GM20000 (cell line): ENCODE measurements at regions not wholly inside any gene's neighbourhood (a gene's known extent, or its start where the extent isn't known, plus 50 kb on each side); places are given as distances from the start of the nearest gene placed in this dataset.

Experiments
- DNase-seq: peaks from one replicate; pipeline ENCODE4 v3.0.0; 2012; ENCODE audit warnings: low spot score
- TF ChIP-seq, protein P1 (sequence below): IDR thresholded peaks from 2 replicates; pipeline ENCODE4 v1.5.1; 2012; ENCODE audit warnings: mild to moderate bottlenecking, control low read depth; ENCODE audit errors: extremely low read depth, missing control alignments

DNA sequence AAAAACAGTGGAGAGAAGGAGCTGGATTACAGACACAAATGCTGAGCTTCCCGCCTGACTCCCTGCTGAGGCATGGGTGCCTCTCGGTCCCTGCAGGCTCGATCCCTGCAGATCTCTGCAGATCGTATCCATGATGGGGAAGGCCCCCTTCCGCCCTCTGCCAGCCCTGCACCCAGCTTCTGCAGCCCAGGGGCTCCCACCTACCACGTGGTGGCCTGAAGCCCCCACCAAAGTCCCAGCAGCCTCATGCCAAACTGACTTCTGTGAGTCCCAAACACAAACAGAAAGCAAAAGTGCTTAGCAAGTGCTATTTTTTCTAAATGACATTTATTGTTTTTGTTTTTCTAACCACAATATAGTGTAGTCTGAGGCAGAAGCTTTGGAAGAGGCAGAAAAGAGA is 127.1 kb upstream of the CHST15 start:
- TF ChIP-seq, protein P1, sequence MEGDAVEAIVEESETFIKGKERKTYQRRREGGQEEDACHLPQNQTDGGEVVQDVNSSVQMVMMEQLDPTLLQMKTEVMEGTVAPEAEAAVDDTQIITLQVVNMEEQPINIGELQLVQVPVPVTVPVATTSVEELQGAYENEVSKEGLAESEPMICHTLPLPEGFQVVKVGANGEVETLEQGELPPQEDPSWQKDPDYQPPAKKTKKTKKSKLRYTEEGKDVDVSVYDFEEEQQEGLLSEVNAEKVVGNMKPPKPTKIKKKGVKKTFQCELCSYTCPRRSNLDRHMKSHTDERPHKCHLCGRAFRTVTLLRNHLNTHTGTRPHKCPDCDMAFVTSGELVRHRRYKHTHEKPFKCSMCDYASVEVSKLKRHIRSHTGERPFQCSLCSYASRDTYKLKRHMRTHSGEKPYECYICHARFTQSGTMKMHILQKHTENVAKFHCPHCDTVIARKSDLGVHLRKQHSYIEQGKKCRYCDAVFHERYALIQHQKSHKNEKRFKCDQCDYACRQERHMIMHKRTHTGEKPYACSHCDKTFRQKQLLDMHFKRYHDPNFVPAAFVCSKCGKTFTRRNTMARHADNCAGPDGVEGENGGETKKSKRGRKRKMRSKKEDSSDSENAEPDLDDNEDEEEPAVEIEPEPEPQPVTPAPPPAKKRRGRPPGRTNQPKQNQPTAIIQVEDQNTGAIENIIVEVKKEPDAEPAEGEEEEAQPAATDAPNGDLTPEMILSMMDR = no peak
- DNase-seq = peak; percentile 26

DNA sequence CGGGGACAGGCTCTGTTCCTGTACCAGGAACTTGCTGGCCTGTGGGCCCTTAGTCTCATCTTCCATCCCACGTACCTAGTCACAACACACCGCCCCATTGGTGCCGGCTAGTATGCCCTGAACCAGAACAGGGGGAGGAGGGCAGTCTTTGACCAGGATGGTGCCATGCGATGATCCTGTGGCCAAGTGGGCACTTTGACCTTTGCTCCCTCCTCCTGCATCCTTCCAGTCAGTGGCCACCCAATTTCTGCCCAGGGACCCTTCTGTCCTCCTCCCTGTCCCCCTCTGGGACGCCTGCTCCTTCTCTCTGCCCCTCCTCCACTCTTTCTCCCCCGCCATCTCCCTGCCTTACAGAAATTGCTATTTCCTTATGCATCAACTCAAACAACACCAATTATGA is 126.3 kb upstream of the CHST15 start:
- DNase-seq = no peak
- TF ChIP-seq, protein P1 = no peak

DNA sequence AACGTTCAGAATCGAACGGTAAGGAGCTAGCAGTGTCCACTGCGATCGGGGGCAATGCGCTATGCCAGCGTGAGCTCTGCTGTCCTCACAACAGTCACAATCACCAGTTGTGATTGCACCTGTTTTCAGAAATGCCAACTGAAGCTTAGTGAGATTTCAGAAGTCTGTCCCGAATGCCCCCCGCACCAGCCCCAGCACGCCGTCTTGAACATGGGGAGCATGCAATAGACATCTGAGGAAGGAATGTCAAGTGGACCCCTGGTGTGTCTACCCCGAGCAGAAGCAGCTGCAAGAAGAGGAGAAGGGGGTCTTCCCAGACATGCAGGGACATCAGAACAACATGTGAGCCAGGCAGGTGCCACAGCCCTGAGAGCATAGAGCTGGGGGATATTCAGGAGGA is 125.7 kb upstream of the CHST15 start:
- TF ChIP-seq, protein P1 = no peak

DNA sequence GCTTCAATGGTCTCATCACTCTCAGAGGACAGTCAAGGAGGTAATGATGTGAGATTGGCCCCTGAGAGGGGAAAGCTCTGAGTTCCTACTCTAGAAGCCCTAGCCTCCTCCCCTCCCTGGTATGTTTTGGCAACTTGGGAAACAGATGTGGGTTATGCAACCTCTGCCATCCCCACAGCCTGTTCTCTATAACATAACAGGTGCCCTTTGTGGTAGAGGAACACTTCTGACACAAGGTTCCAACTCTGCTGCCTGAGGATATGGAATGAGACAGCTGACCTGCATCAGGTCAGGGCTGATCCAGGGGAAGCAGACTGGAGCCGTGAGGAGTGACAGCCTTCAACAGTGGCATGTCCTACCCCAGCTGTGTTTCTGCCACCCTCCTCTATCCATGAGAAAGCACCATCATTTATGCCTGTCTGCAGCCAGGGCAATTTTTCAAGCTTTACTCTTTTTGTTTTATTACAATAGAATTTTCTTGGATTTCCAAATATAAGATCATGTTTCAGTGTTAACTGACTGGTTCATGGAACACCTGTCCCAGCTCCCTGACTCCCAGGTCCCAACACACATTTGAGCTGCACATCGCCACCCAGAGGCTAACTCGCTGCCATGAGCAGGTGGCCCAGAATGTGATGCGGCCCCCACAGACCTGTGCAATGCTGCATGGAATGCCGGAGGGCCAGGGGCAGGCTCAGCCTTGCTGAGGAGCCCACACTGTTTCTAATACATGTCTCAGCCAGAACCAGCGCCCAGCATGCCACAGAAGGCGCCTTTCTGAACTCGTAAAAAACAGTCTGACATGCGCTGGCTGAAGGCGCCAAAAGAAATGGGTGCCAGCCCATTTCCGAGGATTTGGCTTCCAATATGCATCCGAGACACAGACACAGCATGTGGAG is 124.8 kb upstream of the CHST15 start:
- DNase-seq = no peak
- TF ChIP-seq, protein P1 = no peak

More for the DNA sequence above, 125.7 kb upstream of the CHST15 start:
- no peak for DNase-seq

DNA sequence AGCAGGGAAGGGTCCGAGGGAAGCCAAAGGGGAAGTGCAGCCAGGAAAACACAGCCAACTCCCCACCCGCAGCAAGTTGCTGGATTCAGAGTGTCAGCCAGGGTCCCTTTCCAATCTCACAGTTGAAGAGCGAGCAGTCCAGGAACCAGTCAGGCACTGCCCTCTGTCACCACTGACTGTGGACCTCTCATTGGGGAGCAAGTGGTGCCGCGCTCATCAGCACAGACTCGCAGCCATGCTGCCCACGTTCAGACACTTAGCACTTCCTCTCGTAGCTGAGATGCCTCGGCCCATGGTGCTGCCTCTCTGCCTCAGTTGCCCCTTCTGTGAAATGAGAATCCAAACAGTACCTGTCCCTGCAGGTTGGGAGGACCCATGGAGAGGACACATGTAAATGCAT is 123.6 kb upstream of the CHST15 start:
- TF ChIP-seq, protein P1 = no peak
- no peak for DNase-seq

DNA sequence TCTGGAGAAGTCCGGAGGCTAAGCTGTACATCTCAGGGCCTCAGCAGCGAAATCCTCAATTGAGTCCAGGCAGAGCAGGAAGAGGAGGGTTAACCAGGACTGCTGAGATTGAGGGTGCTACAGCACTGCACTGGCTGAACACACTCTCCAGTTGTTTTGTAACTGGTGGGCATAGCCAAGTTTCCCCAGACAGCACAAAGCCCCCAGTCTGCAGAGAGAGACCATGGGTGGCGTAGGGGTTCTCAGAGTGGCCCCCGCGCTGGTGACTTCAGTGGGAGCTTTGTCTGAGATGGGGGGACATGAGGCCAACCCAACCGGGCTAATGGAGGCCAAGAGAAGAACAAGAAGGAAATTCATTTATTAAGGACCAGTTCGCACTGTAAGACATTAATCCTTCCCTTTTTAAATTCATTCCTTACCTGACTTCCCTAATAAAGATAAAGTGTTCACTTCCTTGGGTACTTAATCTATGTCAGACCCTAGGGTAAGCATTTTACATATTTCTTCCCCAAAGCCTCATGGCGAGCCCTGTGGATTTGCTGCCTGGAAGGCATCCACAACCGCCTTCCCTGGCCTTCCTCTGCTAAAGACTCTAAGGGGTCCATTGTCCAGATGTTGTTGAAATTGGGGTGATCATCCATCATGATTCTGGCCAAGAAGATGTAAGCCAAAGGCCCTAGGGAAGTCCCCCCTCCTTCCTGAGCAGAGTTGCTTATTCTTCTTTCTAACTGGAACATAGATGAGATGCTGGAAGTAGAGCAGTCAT is 121.4 kb upstream of the CHST15 start:
- DNase-seq = no peak
- TF ChIP-seq, protein P1 = no peak
